ENCODE measurements at regions not wholly inside any gene's neighbourhood (a gene's known extent, or its start where the extent isn't known, plus 50 kb on each side); places are given as distances from the start of the nearest gene placed in this dataset.

- Histone ChIP-seq H3K4me3 (ENCODE audit: low read length) (no peak overlapping the region), H3K4me1 (ENCODE audit: insufficient read depth, low read length) (no peaks in the 10 kb centered on the region), H3K27ac (ENCODE audit: low read length) (no peak overlapping the region), H3K27me3 (ENCODE audit: insufficient read depth, low read length) (no peaks in the 10 kb centered on the region), H3K9ac (ENCODE audit: low read depth, low read length) (no peak overlapping the region), H3K36me3 (ENCODE audit: insufficient read depth, low read depth, low read length) (no peaks in the 10 kb centered on the region), H3K9me3 (ENCODE audit: insufficient read depth, low read depth, low read length) (no peaks in the 10 kb centered on the region)
Observed at GRCh38 chr4:176879380-176880116, 86.8 kb upstream of the VEGFC start.

- Histone ChIP-seq H3K9me3 (ENCODE audit: insufficient read depth, low read depth, low read length) (no peaks in the 10 kb centered on the region), H3K36me3 (ENCODE audit: insufficient read depth, low read depth, low read length) (no peaks in the 10 kb centered on the region), H3K27me3 (ENCODE audit: insufficient read depth, low read length) (no peaks in the 10 kb centered on the region), H3K9ac (ENCODE audit: low read depth, low read length) (no peak overlapping the region), H3K27ac (ENCODE audit: low read length) (no peak overlapping the region), H3K4me1 (ENCODE audit: insufficient read depth, low read length) (no peaks in the 10 kb centered on the region; the same call in 1 of the 2 replicates), H3K4me3 (ENCODE audit: low read length) (no peak overlapping the region)
Observed at GRCh38 chr4:176882206-176882605, 89.5 kb upstream of the VEGFC start.

GRCh38 chr4:176883108-176883550, 90.4 kb upstream of the VEGFC start:
- H3K4me1 ChIP-seq (ENCODE audit: insufficient read depth, low read length), result no peaks in the 10 kb centered on the region; the same call in 1 of the 2 replicates
- H3K27me3 ChIP-seq (ENCODE audit: insufficient read depth, low read length), result no peaks in the 10 kb centered on the region
- H3K9me3 ChIP-seq (ENCODE audit: insufficient read depth, low read depth, low read length), result no peaks in the 10 kb centered on the region
- H3K4me3 ChIP-seq (ENCODE audit: low read length), result no peak overlapping the region
- no peaks in the 10 kb centered on the region for H3K36me3 ChIP-seq (ENCODE audit: insufficient read depth, low read depth, low read length)
- no peak overlapping the region for H3K9ac ChIP-seq (ENCODE audit: low read depth, low read length)
- H3K27ac ChIP-seq (ENCODE audit: low read length), result no peak overlapping the region

- Histone ChIP-seq H3K36me3 (ENCODE audit: insufficient read depth, low read depth, low read length) (no peaks in the 10 kb centered on the region), H3K9ac (ENCODE audit: low read depth, low read length) (no peak overlapping the region), H3K9me3 (ENCODE audit: insufficient read depth, low read depth, low read length) (no peaks in the 10 kb centered on the region), H3K27ac (ENCODE audit: low read length) (no peak overlapping the region), H3K4me3 (ENCODE audit: low read length) (no peak overlapping the region), H3K27me3 (ENCODE audit: insufficient read depth, low read length) (no peaks in the 10 kb centered on the region), H3K4me1 (ENCODE audit: insufficient read depth, low read length) (no peaks in the 10 kb centered on the region; the same call in 1 of the 2 replicates)
Observed at GRCh38 chr4:176883681-176884418, 91.1 kb upstream of the VEGFC start.

- no peaks in the 10 kb centered on the region; the same call in 1 of the 2 replicates for H3K4me1 ChIP-seq (ENCODE audit: insufficient read depth, low read length)
- no peaks in the 10 kb centered on the region for H3K27me3 ChIP-seq (ENCODE audit: insufficient read depth, low read length)
- H3K27ac ChIP-seq (ENCODE audit: low read length), result no peak overlapping the region
- no peak overlapping the region for H3K4me3 ChIP-seq (ENCODE audit: low read length)
- H3K9ac ChIP-seq (ENCODE audit: low read depth, low read length), result no peak overlapping the region
- H3K36me3 ChIP-seq (ENCODE audit: insufficient read depth, low read depth, low read length), result no peaks in the 10 kb centered on the region
- no peaks in the 10 kb centered on the region for H3K9me3 ChIP-seq (ENCODE audit: insufficient read depth, low read depth, low read length)
Observed at GRCh38 chr4:176885224-176885623, 92.5 kb upstream of the VEGFC start.

- Histone ChIP-seq H3K4me3 (ENCODE audit: low read length) (no peak overlapping the region), H3K36me3 (ENCODE audit: insufficient read depth, low read depth, low read length) (no peaks in the 10 kb centered on the region), H3K4me1 (ENCODE audit: insufficient read depth, low read length) (no peaks in the 10 kb centered on the region; the same call in 1 of the 2 replicates), H3K9ac (ENCODE audit: low read depth, low read length) (no peak overlapping the region), H3K27me3 (ENCODE audit: insufficient read depth, low read length) (no peaks in the 10 kb centered on the region), H3K9me3 (ENCODE audit: insufficient read depth, low read depth, low read length) (no peaks in the 10 kb centered on the region), H3K27ac (ENCODE audit: low read length) (no peak overlapping the region)
Observed at GRCh38 chr4:176886135-176886534, 93.4 kb upstream of the VEGFC start.

- H3K9ac ChIP-seq (ENCODE audit: low read depth, low read length), result no peak overlapping the region
- no peaks in the 10 kb centered on the region for H3K36me3 ChIP-seq (ENCODE audit: insufficient read depth, low read depth, low read length)
- no peak overlapping the region for H3K4me3 ChIP-seq (ENCODE audit: low read length)
- H3K27me3 ChIP-seq (ENCODE audit: insufficient read depth, low read length), result no peaks in the 10 kb centered on the region
- H3K4me1 ChIP-seq (ENCODE audit: insufficient read depth, low read length), result no peaks in the 10 kb centered on the region; the same call in 1 of the 2 replicates
- H3K27ac ChIP-seq (ENCODE audit: low read length), result no peak overlapping the region
- no peaks in the 10 kb centered on the region for H3K9me3 ChIP-seq (ENCODE audit: insufficient read depth, low read depth, low read length)
Observed at GRCh38 chr4:176889776-176890175, 97.1 kb upstream of the VEGFC start.

- Histone ChIP-seq H3K4me3 (ENCODE audit: low read length) (no peak overlapping the region), H3K27me3 (ENCODE audit: insufficient read depth, low read length) (no peaks in the 10 kb centered on the region), H3K9me3 (ENCODE audit: insufficient read depth, low read depth, low read length) (no peaks in the 10 kb centered on the region), H3K27ac (ENCODE audit: low read length) (no peak overlapping the region), H3K36me3 (ENCODE audit: insufficient read depth, low read depth, low read length) (no peaks in the 10 kb centered on the region), H3K9ac (ENCODE audit: low read depth, low read length) (no peak overlapping the region), H3K4me1 (ENCODE audit: insufficient read depth, low read length) (no peaks in the 10 kb centered on the region)
Observed at GRCh38 chr4:176894498-176894897, 101.8 kb upstream of the VEGFC start.

- no peak overlapping the region for H3K9ac ChIP-seq (ENCODE audit: low read depth, low read length)
- H3K9me3 ChIP-seq (ENCODE audit: insufficient read depth, low read depth, low read length), result no peaks in the 10 kb centered on the region
- H3K27me3 ChIP-seq (ENCODE audit: insufficient read depth, low read length), result no peaks in the 10 kb centered on the region
- H3K4me1 ChIP-seq (ENCODE audit: insufficient read depth, low read length), result no peaks in the 10 kb centered on the region
- H3K36me3 ChIP-seq (ENCODE audit: insufficient read depth, low read depth, low read length), result no peaks in the 10 kb centered on the region
- H3K4me3 ChIP-seq (ENCODE audit: low read length), result no peak overlapping the region
- H3K27ac ChIP-seq (ENCODE audit: low read length), result no peak overlapping the region
Observed at GRCh38 chr4:176896211-176896610, 103.5 kb upstream of the VEGFC start.

- no peaks in the 10 kb centered on the region for H3K36me3 ChIP-seq (ENCODE audit: insufficient read depth, low read depth, low read length)
- no peak overlapping the region for H3K9ac ChIP-seq (ENCODE audit: low read depth, low read length)
- no peaks in the 10 kb centered on the region for H3K4me1 ChIP-seq (ENCODE audit: insufficient read depth, low read length)
- no peaks in the 10 kb centered on the region for H3K9me3 ChIP-seq (ENCODE audit: insufficient read depth, low read depth, low read length)
- H3K4me3 ChIP-seq (ENCODE audit: low read length), result no peak overlapping the region
- H3K27me3 ChIP-seq (ENCODE audit: insufficient read depth, low read length), result no peaks in the 10 kb centered on the region
- H3K27ac ChIP-seq (ENCODE audit: low read length), result no peak overlapping the region
Observed at GRCh38 chr4:176897226-176897625, 104.5 kb upstream of the VEGFC start.

GRCh38 chr4:176898791-176899190, 106.1 kb upstream of the VEGFC start:
- Histone ChIP-seq H3K9ac (ENCODE audit: low read depth, low read length) (no peak overlapping the region), H3K9me3 (ENCODE audit: insufficient read depth, low read depth, low read length) (no peaks in the 10 kb centered on the region), H3K27me3 (ENCODE audit: insufficient read depth, low read length) (no peaks in the 10 kb centered on the region), H3K4me1 (ENCODE audit: insufficient read depth, low read length) (no peaks in the 10 kb centered on the region), H3K4me3 (ENCODE audit: low read length) (no peak overlapping the region), H3K27ac (ENCODE audit: low read length) (no peak overlapping the region), H3K36me3 (ENCODE audit: insufficient read depth, low read depth, low read length) (no peaks in the 10 kb centered on the region)

All from iPS-20b (cell line).